Prostate gland (tissue), 2 donors: ENCODE measurements at regions not wholly inside any gene's neighbourhood (a gene's known extent, or its start where the extent isn't known, plus 50 kb on each side); places are given as distances from the start of the nearest gene placed in this dataset.

ENCODE experiments used
- CTCF ChIP-seq, 4 experiments: fragments of 200-600 bp in 2 of 4; fragments of 450-650 bp in 2 of 4; sonication (generic) in 2 of 4; IDR thresholded peaks; 1 replicate in 3 of 4; 2 replicates in 1 of 4; pipeline ENCODE4 v1.5.1; 2016 to 2019; ENCODE audit warnings: antibody characterized with exemption in 4 of 4, mild to moderate bottlenecking in 2 of 4, moderate library complexity in 2 of 4
- POLR2AphosphoS5 ChIP-seq: sonication (generic); formaldehyde crosslinking; IDR thresholded peaks from one replicate; pipeline ENCODE4 v1.6.1; 2017; ENCODE audit warnings: antibody characterized with exemption

- no peak for TF ChIP-seq CTCF (IDR thresholded peaks at IDR 0.05)
- TF ChIP-seq POLR2AphosphoS5, result no peak
Measured at GRCh38 chr21:28875078-28875477, 117.6 kb downstream of the LTN1 start.
